ENCODE measurements at regions not wholly inside any gene's neighbourhood (a gene's known extent, or its start where the extent isn't known, plus 50 kb on each side); places are given as distances from the start of the nearest gene placed in this dataset.

DNA sequence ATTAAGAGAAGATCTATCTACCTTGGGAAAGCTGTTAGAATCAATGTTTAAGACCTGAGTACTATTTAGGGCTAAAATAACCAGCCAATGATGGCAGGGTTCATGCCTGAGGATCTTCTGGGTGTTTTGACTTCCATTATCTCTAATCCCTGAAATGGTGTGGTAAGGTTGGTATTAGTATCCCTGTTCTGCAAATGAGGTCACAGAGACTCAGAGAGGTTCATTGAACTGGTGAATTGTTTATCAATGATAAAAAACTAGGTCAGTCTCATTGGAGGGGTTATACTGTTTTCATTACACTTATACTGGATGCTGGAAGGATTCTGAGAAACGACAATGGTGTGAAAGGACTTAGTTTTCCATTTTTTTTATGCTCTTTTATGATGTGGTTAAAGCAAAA is 264.8 kb downstream of the KLF5 start:
- Histone ChIP-seq H3K9me1 (ENCODE audit: insufficient read depth, low read length) (no peaks in the 10 kb centered on the region), H3K79me1 (ENCODE audit: low read depth in 1 of 2, low read length in 2 of 2) (no peaks in the 10 kb centered on the region), H2BK120ac (ENCODE audit: low read depth, low read length) (no peak overlapping the region), H3K18ac (ENCODE audit: low read depth, low read length) (no peak overlapping the region), H2BK15ac (ENCODE audit: low read depth, low read length) (no peak overlapping the region), H3K9me3 (ENCODE audit: control insufficient read depth, insufficient read depth, low read length) (no peaks in the 10 kb centered on the region), H3K36me3 (ENCODE audit: control insufficient read depth, insufficient read depth, low read length) (no peaks in the 10 kb centered on the region), H2AK9ac (replicated peaks; ENCODE audit: low read depth, low read length, poor library complexity) (no peak overlapping the region), H3K4ac (ENCODE audit: low read depth, low read length) (no peak overlapping the region), H2BK20ac (ENCODE audit: low read depth, low read length) (no peak overlapping the region), H3K4me3 (ENCODE audit: insufficient read depth, low read depth, low read length) (no peak overlapping the region), H4K5ac (ENCODE audit: low read depth, low read length) (no peak overlapping the region), H4K91ac (ENCODE audit: insufficient read depth, low read depth, low read length) (no peak overlapping the region), H3K4me2 (ENCODE audit: low read depth, low read length) (no peak overlapping the region), H3K9ac (ENCODE audit: low read depth, low read length) (no peak overlapping the region), H3K23ac (ENCODE audit: low read depth, low read length) (no peak overlapping the region), H3K27ac (ENCODE audit: insufficient read depth, low read length) (no peak overlapping the region), H2AK5ac (ENCODE audit: low read depth, low read length) (no peak overlapping the region), H3K27me3 (ENCODE audit: control insufficient read depth, insufficient read depth, low read length) (no peaks in the 10 kb centered on the region), H4K20me1 (ENCODE audit: insufficient read depth, low read length) (no peaks in the 10 kb centered on the region), H2BK5ac (ENCODE audit: low read depth, low read length, poor library complexity, severe bottlenecking) (no peak overlapping the region), H4K8ac (ENCODE audit: low read depth in 2 of 2, low read length in 2 of 2) (no peak overlapping the region), H3K4me1 (ENCODE audit: control insufficient read depth, insufficient read depth, low read length) (no peaks in the 10 kb centered on the region), H2AFZ (replicated peaks; ENCODE audit: low read length, poor library complexity) (no peak overlapping the region), H3K56ac (ENCODE audit: extremely low read depth, insufficient read depth, low read length) (no peak overlapping the region), H3K14ac (replicated peaks; ENCODE audit: low read depth, low read length) (no peak overlapping the region)
- POLR2A ChIA-PET (ENCODE audit: unreplicated experiment): no interaction called here
- TF ChIP-seq BHLHE40 (IDR thresholded peaks at IDR 0.05; ENCODE audit: low read depth, low read length) (no peak), CHD1 (IDR thresholded peaks at IDR 0.05; ENCODE audit: low read depth, low read length) (no peak), NFE2L2 (IDR thresholded peaks at IDR 0.05; ENCODE audit: low read depth, low read length) (no peak), RCOR1 (IDR thresholded peaks at IDR 0.05; ENCODE audit: insufficient replicate concordance, low read length) (no peak), RFX5 (IDR thresholded peaks at IDR 0.05; ENCODE audit: low read depth, low read length) (no peak)
- intact Hi-C loops (cut with micrococcal nuclease) (no loop called here), dilution Hi-C loops (cut with HindIII; ENCODE audit: low sequenced_read_pairs, unreplicated experiment) (no loop called here), in situ Hi-C loops (cut with MboI; ENCODE audit: low sequenced_read_pairs) (no loop called here)
- BruUV-seq (replicated peaks): no TSS peak
- ATAC-seq (ENCODE audit: low read depth) (no peak), DNase-seq (no peak)
- CTCF ChIA-PET: no interaction called here
- no CpG with 5 or more reads among the region's 1 CpG for WGBS, 2 experiments (ENCODE audit: extremely low coverage in 2 of 2, insufficient read length in 1 of 2)
